ENCODE measurements at regions not wholly inside any gene's neighbourhood (a gene's known extent, or its start where the extent isn't known, plus 50 kb on each side); places are given as distances from the start of the nearest gene placed in this dataset.
"Not testable (repeated sequence)": the region's sequence is repeated elsewhere in the genome, so short reads cannot be mapped to it uniquely, and the experiment has no call there.

GRCh38 chr17:53217311-53217710, 605.4 kb upstream of the KIF2B start:
- in situ Hi-C loops (cut with HindIII; ENCODE audit: low sequenced_read_pairs), result no loop called here

GRCh38 chr17:53208935-53209334, 613.8 kb upstream of the KIF2B start:
- in situ Hi-C loops (cut with HindIII; ENCODE audit: low sequenced_read_pairs), result not testable (repeated sequence)

- in situ Hi-C loops (cut with HindIII; ENCODE audit: low sequenced_read_pairs), result no loop called here
Measured at GRCh38 chr17:53193044-53193443, 629.7 kb upstream of the KIF2B start.

GRCh38 chr17:53191878-53192277, 630.8 kb upstream of the KIF2B start:
- in situ Hi-C loops (cut with HindIII; ENCODE audit: low sequenced_read_pairs), result no loop called here

GRCh38 chr17:53186001-53186400, 636.7 kb upstream of the KIF2B start:
- in situ Hi-C loops (cut with HindIII; ENCODE audit: low sequenced_read_pairs), result no loop called here

GRCh38 chr17:53176629-53177028, 646.1 kb upstream of the KIF2B start:
- in situ Hi-C loops (cut with HindIII; ENCODE audit: low sequenced_read_pairs), result no loop called here

- in situ Hi-C loops (cut with HindIII; ENCODE audit: low sequenced_read_pairs), result no loop called here
Measured at GRCh38 chr17:53168413-53168812, 654.3 kb upstream of the KIF2B start.

- in situ Hi-C loops (cut with HindIII; ENCODE audit: low sequenced_read_pairs), result no loop called here
Measured at GRCh38 chr17:53166731-53167130, 656.0 kb upstream of the KIF2B start.

- in situ Hi-C loops (cut with HindIII; ENCODE audit: low sequenced_read_pairs), result no loop called here
Measured at GRCh38 chr17:53150101-53150698, 672.5 kb upstream of the KIF2B start.

- in situ Hi-C loops (cut with HindIII; ENCODE audit: low sequenced_read_pairs), result no loop called here
Measured at GRCh38 chr17:53149316-53149715, 673.4 kb upstream of the KIF2B start.

- in situ Hi-C loops (cut with HindIII; ENCODE audit: low sequenced_read_pairs), result no loop called here
Measured at GRCh38 chr17:53148058-53148457, 674.7 kb upstream of the KIF2B start.

- in situ Hi-C loops (cut with HindIII; ENCODE audit: low sequenced_read_pairs), result no loop called here
Measured at GRCh38 chr17:53142890-53143289, 679.8 kb upstream of the KIF2B start.

- in situ Hi-C loops (cut with HindIII; ENCODE audit: low sequenced_read_pairs), result no loop called here
Measured at GRCh38 chr17:53141731-53142130, 681.0 kb upstream of the KIF2B start.

- in situ Hi-C loops (cut with HindIII; ENCODE audit: low sequenced_read_pairs), result no loop called here
Measured at GRCh38 chr17:53141280-53141679, 681.4 kb upstream of the KIF2B start.

GRCh38 chr17:53137869-53138268, 684.9 kb upstream of the KIF2B start:
- in situ Hi-C loops (cut with HindIII; ENCODE audit: low sequenced_read_pairs), result no loop called here

GRCh38 chr17:53135969-53136368, 686.8 kb upstream of the KIF2B start:
- in situ Hi-C loops (cut with HindIII; ENCODE audit: low sequenced_read_pairs), result no loop called here

GRCh38 chr17:53134548-53134947, 688.2 kb upstream of the KIF2B start:
- in situ Hi-C loops (cut with HindIII; ENCODE audit: low sequenced_read_pairs), result no loop called here

GRCh38 chr17:53133876-53134275, 688.9 kb upstream of the KIF2B start:
- in situ Hi-C loops (cut with HindIII; ENCODE audit: low sequenced_read_pairs), result no loop called here

- in situ Hi-C loops (cut with HindIII; ENCODE audit: low sequenced_read_pairs), result no loop called here
Measured at GRCh38 chr17:53129863-53130262, 692.9 kb upstream of the KIF2B start.

GRCh38 chr17:53127331-53127730, 695.4 kb upstream of the KIF2B start:
- in situ Hi-C loops (cut with HindIII; ENCODE audit: low sequenced_read_pairs), result no loop called here

GRCh38 chr17:53122966-53123365, 699.8 kb upstream of the KIF2B start:
- in situ Hi-C loops (cut with HindIII; ENCODE audit: low sequenced_read_pairs), result no loop called here

GRCh38 chr17:53119773-53120172, 703.0 kb upstream of the KIF2B start:
- in situ Hi-C loops (cut with HindIII; ENCODE audit: low sequenced_read_pairs), result no loop called here

- in situ Hi-C loops (cut with HindIII; ENCODE audit: low sequenced_read_pairs), result no loop called here
Measured at GRCh38 chr17:53118948-53119347, 703.8 kb upstream of the KIF2B start.
